CD4-positive, alpha-beta T cell treated with Interleukin-10 for 1 hour (primary cell): ENCODE measurements at regions not wholly inside any gene's neighbourhood (a gene's known extent, or its start where the extent isn't known, plus 50 kb on each side); places are given as distances from the start of the nearest gene placed in this dataset.

ENCODE experiments used
- DNase-seq: peaks from one replicate; pipeline ENCODE4 v3.0.0-alpha.2; 2020

DNA sequence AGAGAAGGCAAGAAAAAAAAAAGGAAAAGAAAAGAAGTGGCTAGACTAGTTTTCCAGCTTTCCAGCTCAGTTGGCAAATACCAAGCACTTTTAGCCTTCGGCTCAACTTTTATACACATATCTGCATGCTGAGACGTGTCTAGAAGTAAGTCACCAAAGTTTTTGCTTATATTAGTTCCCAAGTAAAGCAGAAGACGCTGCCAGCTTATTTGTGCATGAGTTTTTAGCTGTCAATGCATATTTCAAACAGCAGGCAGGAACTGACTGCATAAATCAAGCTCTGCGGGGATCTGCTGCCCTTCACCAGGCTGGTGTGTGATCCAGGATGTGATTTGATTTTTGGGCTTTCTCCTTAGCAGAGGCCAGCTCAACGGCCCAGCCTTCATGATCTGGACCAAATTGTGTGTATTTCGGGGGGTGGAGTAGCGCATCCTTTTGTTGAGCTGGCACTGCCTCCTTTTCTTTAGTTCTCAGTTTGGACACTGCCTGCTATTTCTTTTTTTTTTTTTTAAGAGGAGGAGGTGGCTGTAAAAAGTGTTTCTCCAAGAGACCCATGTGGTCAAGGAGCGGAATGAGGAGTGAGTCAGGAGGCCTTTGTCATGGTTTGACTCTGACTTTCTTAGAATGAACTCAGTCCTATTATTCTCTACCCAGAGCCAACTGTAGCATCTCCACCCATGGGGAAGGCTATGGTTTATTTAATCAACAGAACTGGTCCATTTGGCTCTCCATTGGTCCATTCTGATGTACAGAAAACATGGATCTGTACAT lies 162.6 kb upstream of the XYLT1 start:
- no peak for DNase-seq

- no peak for DNase-seq
Measured at GRCh38 chr16:17632667-17633066, 161.9 kb upstream of the XYLT1 start.

DNA sequence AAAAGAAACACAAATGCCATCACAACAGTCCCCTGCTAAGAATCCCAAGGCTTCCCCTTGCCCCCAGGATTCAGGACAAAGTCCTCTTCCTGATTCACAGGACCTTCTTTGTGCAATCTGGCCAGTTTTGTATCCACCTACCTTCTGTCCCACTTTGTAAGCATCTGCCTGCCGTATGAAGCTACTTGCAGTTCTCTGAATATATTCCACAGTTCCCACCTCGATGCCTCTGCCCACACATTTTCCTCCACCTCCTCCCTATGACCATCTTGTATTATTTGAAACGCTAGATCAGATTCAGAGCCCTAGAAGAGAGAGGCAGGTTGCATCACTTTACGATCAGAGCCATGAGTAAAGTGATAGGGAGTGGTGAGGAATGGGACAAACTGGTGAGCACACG lies 159.2 kb upstream of the XYLT1 start:
- DNase-seq: no peak

- no peak for DNase-seq
Measured at GRCh38 chr16:17628983-17629382, 158.2 kb upstream of the XYLT1 start.

GRCh38 chr16:17622366-17622765 lies 151.6 kb upstream of the XYLT1 start:
- no peak for DNase-seq

DNA sequence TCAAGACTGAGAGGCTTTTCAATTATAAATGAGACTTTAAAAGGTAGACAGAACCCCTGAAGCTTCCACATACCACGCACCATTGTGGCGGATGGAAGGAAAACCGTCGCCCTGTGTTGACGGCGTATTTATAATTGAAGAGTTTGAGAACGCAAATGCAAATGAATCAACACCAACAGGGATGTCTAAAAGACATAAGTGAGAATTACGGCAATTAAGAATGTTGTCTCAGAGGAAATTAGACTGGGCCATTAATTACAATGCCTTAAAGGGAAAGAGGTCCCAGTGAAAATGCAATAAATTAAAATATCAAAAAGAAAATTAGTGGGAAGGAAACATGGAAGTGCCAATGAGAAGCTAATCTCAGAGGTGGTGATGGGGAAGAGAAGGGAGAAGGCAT lies 148.5 kb upstream of the XYLT1 start:
- DNase-seq: no peak

- no peak for DNase-seq
Measured at GRCh38 chr16:17617021-17617552, 146.3 kb upstream of the XYLT1 start.

DNA sequence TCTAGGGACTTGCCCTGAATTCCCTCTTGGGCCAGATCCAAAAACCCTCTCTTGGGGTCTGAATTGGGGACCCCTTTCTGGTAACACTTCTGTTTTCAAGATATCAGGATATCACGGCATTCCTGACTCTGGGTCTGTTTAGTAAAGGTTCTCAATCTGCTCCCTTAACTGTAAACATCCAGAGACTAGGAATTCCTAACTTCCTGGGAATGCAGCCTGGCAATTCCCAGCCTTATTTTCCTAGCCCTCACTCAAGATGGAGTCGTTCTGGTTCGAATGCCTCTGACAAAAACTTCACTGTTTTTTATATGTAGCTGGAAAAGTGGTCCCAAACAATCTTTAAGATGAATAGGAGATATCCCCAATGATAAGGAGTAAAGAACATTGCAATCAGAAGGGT lies 141.6 kb upstream of the XYLT1 start:
- DNase-seq: no peak

DNA sequence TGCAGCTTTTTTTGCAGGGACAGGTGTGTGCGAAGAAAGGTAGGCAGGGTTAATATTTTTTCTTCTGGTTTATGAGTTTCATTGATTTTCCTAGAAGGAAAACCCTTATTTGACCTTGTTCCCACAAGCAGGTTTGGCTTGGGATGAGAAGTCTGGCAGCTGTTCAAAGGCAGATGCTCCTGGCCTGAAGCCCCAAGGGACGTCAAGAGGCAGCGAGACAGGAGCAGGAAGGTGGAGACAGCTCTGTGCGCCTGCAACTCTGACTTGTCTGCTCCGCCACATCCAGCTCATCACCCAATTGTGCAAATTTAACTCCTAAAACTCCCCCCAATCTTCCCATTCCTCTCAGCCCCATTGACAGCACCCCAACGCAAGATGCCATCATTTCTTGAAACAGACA lies 136.8 kb upstream of the XYLT1 start:
- no peak for DNase-seq

DNA sequence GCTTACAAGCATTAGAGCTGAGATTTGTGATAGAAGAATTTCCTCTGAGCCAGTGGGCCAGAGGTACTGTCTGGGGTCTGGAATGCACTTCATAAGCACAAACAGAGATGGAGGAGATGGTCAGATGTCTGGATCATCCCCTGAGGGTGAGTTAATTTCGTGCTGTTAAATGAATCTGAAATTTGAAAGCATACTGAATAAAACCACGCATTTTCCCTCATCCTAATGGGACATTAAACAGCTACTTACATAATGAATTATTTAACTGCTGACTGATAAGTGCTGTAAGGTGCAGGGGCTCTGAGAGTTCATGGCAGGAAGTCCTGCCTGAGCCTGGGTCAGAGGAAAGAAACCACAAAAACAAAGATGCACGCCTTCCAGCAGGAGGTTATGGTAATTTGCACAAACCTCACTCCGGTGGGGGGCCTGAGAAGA lies 136.3 kb upstream of the XYLT1 start:
- no peak for DNase-seq

GRCh38 chr16:17606460-17606859 lies 135.7 kb upstream of the XYLT1 start:
- DNase-seq: no peak

DNA sequence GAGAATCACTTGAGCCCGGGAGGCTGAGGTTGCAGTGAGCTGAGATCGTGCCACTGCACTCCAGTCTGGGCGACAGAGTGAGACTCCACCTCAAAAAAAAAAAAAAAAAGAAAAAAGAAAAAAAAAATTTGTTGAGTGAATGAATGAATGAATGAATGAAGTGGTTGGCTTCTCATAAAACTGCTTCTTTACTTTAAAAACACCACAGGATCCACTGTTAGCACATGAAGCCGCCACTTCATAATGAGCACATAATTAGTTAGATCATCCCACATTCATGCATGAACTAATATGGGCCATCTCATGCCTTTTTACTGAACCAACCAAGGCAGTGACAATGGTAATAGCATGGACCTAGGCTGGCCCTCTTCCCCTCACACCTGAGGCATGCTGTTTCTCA lies 135.0 kb upstream of the XYLT1 start:
- DNase-seq: no peak

GRCh38 chr16:17603626-17604025 lies 132.9 kb upstream of the XYLT1 start:
- DNase-seq: no peak

- DNase-seq: no peak
Measured at GRCh38 chr16:17602678-17603077, 131.9 kb upstream of the XYLT1 start.

- no peak for DNase-seq
Measured at GRCh38 chr16:17598968-17599367, 128.2 kb upstream of the XYLT1 start.

GRCh38 chr16:17591655-17592405 lies 121.1 kb upstream of the XYLT1 start:
- DNase-seq: peak; percentile 55

DNA sequence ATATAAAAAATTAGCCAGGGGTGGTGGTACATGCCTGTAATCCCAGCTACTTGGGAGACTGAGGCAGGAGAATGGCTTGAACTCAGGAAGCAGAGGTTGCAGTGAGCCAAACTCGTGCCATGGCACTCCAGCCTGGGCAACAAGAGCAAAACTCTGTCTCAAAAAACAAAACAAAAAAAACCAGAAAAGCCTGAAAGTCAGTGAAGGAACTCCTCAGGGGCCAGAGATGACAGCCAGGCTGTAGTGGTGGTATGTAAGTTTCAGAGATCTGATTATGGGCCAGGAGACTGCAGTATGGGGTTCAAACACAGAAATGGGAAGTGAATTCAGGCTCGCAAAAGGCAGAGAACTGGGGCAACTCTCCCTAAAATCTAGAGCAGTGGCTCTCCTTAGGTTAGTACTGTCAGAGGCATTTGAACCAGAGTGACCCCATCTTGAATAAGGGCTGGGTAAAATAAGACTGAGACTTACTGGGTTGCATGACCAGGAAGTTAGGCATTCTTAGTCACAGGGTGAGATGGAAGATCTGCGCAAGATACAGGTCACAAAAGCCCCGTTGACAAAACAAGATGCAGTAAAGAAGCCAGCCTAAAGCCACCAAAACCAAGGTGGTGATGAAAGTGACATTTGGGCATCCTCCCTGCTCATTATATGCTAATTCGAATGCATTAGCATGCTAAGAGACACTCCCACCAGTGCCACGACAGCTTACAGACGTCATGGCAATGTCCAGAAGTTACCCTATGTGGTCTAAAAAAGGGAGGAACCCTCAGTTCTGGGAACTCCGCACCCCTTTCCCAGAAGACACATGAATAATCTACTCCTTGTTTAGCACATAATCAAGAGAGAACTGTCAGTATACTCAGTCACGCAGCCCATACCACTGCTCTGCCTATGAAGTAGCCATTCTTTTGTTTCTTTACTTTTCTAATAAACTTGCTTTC lies 120.2 kb upstream of the XYLT1 start:
- peak; percentile 71 for DNase-seq

DNA sequence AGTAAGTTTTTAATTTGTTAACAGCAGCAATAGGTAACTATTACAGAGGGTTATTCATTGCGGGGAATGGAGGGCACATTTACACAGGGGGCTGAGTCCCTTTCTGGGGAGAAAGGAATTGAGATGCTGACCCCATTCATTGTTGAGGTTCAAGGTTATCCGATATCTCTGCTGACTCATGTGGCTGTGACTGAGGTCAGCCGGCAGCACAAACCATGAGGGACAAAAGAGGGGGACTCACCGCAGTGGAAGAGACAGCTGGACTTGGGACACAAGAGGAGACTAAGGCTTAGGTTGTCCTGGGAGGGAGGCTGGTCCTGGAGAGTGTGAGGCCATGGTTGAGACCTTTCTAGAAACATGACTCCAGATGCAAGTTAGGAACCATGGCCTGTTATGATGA lies 119.1 kb upstream of the XYLT1 start:
- DNase-seq: no peak

- no peak for DNase-seq
Measured at GRCh38 chr16:17585449-17586074, 114.8 kb upstream of the XYLT1 start.

DNA sequence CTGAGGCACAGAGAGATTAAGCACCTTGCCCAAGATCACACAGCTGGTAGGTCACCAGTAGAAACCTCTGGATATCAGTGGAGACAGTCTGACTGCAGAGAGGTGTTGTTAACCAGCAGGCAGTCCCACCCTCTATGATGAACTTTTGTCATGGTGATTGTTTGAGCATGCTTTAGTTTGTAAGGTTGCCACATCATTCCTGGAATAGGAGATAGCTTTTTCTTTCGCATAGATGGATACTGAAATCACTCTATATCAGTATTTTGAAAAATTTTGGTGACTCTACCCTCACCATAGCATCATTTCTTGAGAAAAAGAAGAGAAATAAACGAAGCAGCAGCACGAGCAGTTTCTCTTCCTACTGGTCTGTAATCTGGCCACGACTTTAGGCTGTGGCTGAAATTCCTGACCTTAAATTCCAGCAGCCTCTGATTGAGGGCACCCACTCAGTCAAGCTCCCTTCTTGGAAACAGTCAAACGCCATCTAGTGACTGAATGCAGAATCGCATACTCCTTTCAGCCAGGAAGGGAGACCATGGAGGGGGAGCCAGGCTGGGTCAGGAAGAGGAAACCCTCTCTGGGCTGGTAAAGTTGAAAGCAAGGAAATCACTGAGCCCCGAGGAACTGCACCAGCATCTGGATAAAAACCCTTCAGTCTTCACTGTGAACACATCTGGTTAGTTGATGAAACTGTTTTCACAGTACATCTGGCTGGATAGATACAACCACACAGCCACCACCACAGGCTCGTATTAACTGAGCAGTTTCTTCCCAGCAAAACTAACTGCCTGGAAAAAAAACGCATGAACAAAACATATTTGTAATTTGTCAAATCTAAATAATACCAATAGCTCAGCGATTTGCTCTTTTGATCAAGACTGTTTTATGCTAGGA lies 108.5 kb upstream of the XYLT1 start:
- peak; percentile 71 for DNase-seq

GRCh38 chr16:17574256-17574655 lies 103.5 kb upstream of the XYLT1 start:
- DNase-seq: no peak

GRCh38 chr16:17572145-17572544 lies 101.4 kb upstream of the XYLT1 start:
- DNase-seq: no peak
